NCI-H1092 (cell line): ENCODE measurements at regions not wholly inside any gene's neighbourhood (a gene's known extent, or its start where the extent isn't known, plus 50 kb on each side); places are given as distances from the start of the nearest gene placed in this dataset.
"Not testable (repeated sequence)": the region's sequence is repeated elsewhere in the genome, so short reads cannot be mapped to it uniquely, and the experiment has no call there.

ENCODE experiments used
- DNase-seq: peaks from one replicate; lab custom pipeline; 2025; lab: John Stamatoyannopoulos, UW

- no peak for DNase-seq
These were observed 61.9 kb upstream of the LANCL2 start for GRCh38 chr7:55303220-55303619.

- DNase-seq, result no peak
These were observed 60.9 kb upstream of the LANCL2 start for GRCh38 chr7:55304018-55304762.

- no peak for DNase-seq
These were observed 60.0 kb upstream of the LANCL2 start for GRCh38 chr7:55305135-55305534.

GRCh38 chr7:55306331-55306730 lies 58.8 kb upstream of the LANCL2 start:
- no peak for DNase-seq

GRCh38 chr7:55307123-55307916 lies 57.8 kb upstream of the LANCL2 start:
- no peak for DNase-seq

- no peak for DNase-seq
These were observed 56.8 kb upstream of the LANCL2 start for GRCh38 chr7:55308186-55308929.

- DNase-seq, result no peak
These were observed 55.8 kb upstream of the LANCL2 start for GRCh38 chr7:55309040-55309991.

- DNase-seq, result no peak
These were observed 54.7 kb upstream of the LANCL2 start for GRCh38 chr7:55310287-55311025.

GRCh38 chr7:55311892-55312291 lies 53.2 kb upstream of the LANCL2 start:
- not testable (repeated sequence) for DNase-seq

- not testable (repeated sequence) for DNase-seq
These were observed 51.5 kb upstream of the LANCL2 start for GRCh38 chr7:55313671-55314070.

- DNase-seq, result peak; percentile 33
These were observed 50.2 kb upstream of the LANCL2 start for GRCh38 chr7:55314967-55315366.
